K562 (cell line): ENCODE measurements at regions not wholly inside any gene's neighbourhood (a gene's known extent, or its start where the extent isn't known, plus 50 kb on each side); places are given as distances from the start of the nearest gene placed in this dataset.

Experiments
- ATF1 ChIP-seq, 2 experiments: fragments of 450-650 bp in 1 of 2; IDR thresholded peaks; 2 replicates each; pipeline ENCODE4 v1.6.1; 2016; ENCODE audit warnings: missing compliant biosample characterization in 1 of 2, missing genetic modification characterization in 1 of 2
- CREM ChIP-seq: IDR thresholded peaks from 2 replicates; pipeline ENCODE4 v1.6.1; 2014; ENCODE audit warnings: antibody characterized with exemption, low read depth
- DPF2 ChIP-seq: fragments of 450-650 bp; IDR thresholded peaks from 2 replicates; pipeline ENCODE4 v1.6.1; 2016
- FOSL1 ChIP-seq: fragments of 200-800 bp; sonication (Bioruptor generic); conservative IDR thresholded peaks from 2 replicates; pipeline ENCODE4 v1.6.1; 2016; ENCODE audit warnings: missing genetic modification characterization, missing compliant biosample characterization
- FUS ChIP-seq: fragments of 200-400 bp; formaldehyde crosslinking; optimal IDR thresholded peaks from 2 replicates; pipeline ENCODE3; 2017; ENCODE audit warnings: low read depth, low read length
- GTF2F1 ChIP-seq: IDR thresholded peaks from 2 replicates; pipeline ENCODE4 v1.6.1; 2011; ENCODE audit warnings: low read depth, low read length, improper control_type of control experiment
- HDAC6 ChIP-seq: IDR thresholded peaks from 2 replicates; pipeline ENCODE4 v1.6.1; 2012; ENCODE audit warnings: low read depth, mild to moderate bottlenecking, control low read depth, inconsistent platforms, low read length, moderate library complexity
- L3MBTL2 ChIP-seq: fragments of 450-650 bp; IDR thresholded peaks from 2 replicates; pipeline ENCODE4 v1.6.1; 2016; ENCODE audit warnings: mild to moderate bottlenecking, moderate library complexity
- NR3C1 ChIP-seq: sonication (generic); formaldehyde crosslinking; IDR thresholded peaks from 2 replicates; pipeline ENCODE4 v1.8.1; 2022; ENCODE audit warnings: missing genetic modification reagents
- POLR2AphosphoS2 ChIP-seq: IDR thresholded peaks from 2 replicates; pipeline ENCODE4 v1.6.1; 2012; ENCODE audit warnings: low read length, improper control_type of control experiment
- POU5F1 ChIP-seq: fragments of 150-350 bp; IDR thresholded peaks from 2 replicates; pipeline ENCODE4 v1.6.1; 2014; ENCODE audit warnings: borderline replicate concordance, low read length, low read depth, mild to moderate bottlenecking; ENCODE audit not compliant: partially characterized antibody
- RBM22 ChIP-seq: fragments of 200-400 bp; formaldehyde crosslinking; IDR thresholded peaks from 2 replicates; pipeline ENCODE4 v1.6.1; 2018; ENCODE audit warnings: low read length, low read depth; ENCODE audit not compliant: poor library complexity, severe bottlenecking
- RBM39 ChIP-seq: fragments of 200-400 bp; formaldehyde crosslinking; optimal IDR thresholded peaks from 2 replicates; pipeline ENCODE3; 2018; ENCODE audit warnings: low read depth, low read length
- SMARCB1 ChIP-seq: IDR thresholded peaks from 2 replicates; pipeline ENCODE4 v1.6.1; 2011; ENCODE audit warnings: improper control_type of control experiment, low read depth; ENCODE audit not compliant: insufficient read length
- TEAD2 ChIP-seq: fragments of 450-650 bp; IDR thresholded peaks from 2 replicates; pipeline ENCODE4 v1.6.1; 2016; ENCODE audit warnings: missing genetic modification characterization, control low read depth, missing compliant biosample characterization
- TRIM28 ChIP-seq: fragments of 450-650 bp; IDR thresholded peaks from 2 replicates; pipeline ENCODE4 v1.6.1; 2017
- ZBTB1 ChIP-seq: sonication (generic); formaldehyde crosslinking; IDR thresholded peaks from 2 replicates; pipeline ENCODE4 v1.8.1; 2023; ENCODE audit warnings: missing genetic modification reagents, low read depth, mild to moderate bottlenecking, borderline replicate concordance
- ZNF121 ChIP-seq: sonication (generic); formaldehyde crosslinking; conservative IDR thresholded peaks from 2 replicates; pipeline ENCODE4 v1.8.0; 2022; ENCODE audit warnings: missing genetic modification reagents
- ZNF316 ChIP-seq: fragments of 450-650 bp; IDR thresholded peaks from 2 replicates; pipeline ENCODE4 v1.6.1; 2016
- ZNF384 ChIP-seq: IDR thresholded peaks from 2 replicates; pipeline ENCODE4 v1.6.1; 2012; ENCODE audit warnings: low read depth, low read length, improper control_type of control experiment
- ZNF561 ChIP-seq: fragments of 450-650 bp; formaldehyde crosslinking; conservative IDR thresholded peaks from 2 replicates; pipeline ENCODE4 v1.4.0; 2020; ENCODE audit warnings: mild to moderate bottlenecking, moderate library complexity
- ZNF75A ChIP-seq: fragments of 450-650 bp; formaldehyde crosslinking; IDR thresholded peaks from 2 replicates; pipeline ENCODE4 v1.4.0; 2020; ENCODE audit warnings: mild to moderate bottlenecking
- TF ChIP-seq, protein P1 (sequence below): fragments of 200-800 bp; sonication (Bioruptor generic); IDR thresholded peaks from 2 replicates; pipeline ENCODE4 v1.6.1; 2016; ENCODE audit warnings: missing genetic modification characterization, missing compliant biosample characterization
- TF ChIP-seq, protein P2 (sequence below): fragments of 450-650 bp; formaldehyde crosslinking; IDR thresholded peaks from 2 replicates; pipeline ENCODE4 v1.4.0; 2020; ENCODE audit warnings: mild to moderate bottlenecking, moderate library complexity
- TF ChIP-seq, protein P3 (sequence below): fragments of 250-450 bp; sonication (Bioruptor Pico); IDR thresholded peaks from 2 replicates; pipeline ENCODE4 v1.4.0; 2020; ENCODE audit warnings: borderline replicate concordance

DNA sequence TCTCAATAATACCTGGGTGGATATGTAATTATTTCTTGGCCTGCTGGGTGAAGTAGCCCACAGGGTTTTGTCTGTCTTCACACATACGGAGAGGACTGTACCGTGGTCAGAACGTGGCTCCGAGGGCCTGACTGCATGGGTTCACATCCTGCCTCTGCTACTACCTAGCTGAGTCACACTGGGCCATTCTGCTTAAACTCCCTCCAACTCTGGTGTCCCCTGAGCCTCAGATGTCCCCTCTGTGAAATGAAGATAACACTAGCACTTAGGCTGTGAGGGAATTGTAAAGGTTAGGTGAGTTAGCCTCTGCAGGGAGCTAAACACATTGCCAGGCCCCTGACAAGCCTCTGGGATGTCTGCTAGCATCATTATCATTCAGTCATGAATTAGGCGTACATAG is 120.1 kb upstream of the NABP1 start (continued):
- TF ChIP-seq, protein P1, sequence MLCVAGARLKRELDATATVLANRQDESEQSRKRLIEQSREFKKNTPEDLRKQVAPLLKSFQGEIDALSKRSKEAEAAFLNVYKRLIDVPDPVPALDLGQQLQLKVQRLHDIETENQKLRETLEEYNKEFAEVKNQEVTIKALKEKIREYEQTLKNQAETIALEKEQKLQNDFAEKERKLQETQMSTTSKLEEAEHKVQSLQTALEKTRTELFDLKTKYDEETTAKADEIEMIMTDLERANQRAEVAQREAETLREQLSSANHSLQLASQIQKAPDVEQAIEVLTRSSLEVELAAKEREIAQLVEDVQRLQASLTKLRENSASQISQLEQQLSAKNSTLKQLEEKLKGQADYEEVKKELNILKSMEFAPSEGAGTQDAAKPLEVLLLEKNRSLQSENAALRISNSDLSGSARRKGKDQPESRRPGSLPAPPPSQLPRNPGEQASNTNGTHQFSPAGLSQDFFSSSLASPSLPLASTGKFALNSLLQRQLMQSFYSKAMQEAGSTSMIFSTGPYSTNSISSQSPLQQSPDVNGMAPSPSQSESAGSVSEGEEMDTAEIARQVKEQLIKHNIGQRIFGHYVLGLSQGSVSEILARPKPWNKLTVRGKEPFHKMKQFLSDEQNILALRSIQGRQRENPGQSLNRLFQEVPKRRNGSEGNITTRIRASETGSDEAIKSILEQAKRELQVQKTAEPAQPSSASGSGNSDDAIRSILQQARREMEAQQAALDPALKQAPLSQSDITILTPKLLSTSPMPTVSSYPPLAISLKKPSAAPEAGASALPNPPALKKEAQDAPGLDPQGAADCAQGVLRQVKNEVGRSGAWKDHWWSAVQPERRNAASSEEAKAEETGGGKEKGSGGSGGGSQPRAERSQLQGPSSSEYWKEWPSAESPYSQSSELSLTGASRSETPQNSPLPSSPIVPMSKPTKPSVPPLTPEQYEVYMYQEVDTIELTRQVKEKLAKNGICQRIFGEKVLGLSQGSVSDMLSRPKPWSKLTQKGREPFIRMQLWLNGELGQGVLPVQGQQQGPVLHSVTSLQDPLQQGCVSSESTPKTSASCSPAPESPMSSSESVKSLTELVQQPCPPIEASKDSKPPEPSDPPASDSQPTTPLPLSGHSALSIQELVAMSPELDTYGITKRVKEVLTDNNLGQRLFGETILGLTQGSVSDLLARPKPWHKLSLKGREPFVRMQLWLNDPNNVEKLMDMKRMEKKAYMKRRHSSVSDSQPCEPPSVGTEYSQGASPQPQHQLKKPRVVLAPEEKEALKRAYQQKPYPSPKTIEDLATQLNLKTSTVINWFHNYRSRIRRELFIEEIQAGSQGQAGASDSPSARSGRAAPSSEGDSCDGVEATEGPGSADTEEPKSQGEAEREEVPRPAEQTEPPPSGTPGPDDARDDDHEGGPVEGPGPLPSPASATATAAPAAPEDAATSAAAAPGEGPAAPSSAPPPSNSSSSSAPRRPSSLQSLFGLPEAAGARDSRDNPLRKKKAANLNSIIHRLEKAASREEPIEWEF = no peak
- no peak for TF ChIP-seq CREM
- TF ChIP-seq ZNF121 (CRISPR knock-in tag) = no peak
- peak; percentile 84 for TF ChIP-seq L3MBTL2
- TF ChIP-seq ZNF75A (CRISPR knock-in tag) = no peak
- peak; percentile 74 for TF ChIP-seq DPF2
- TF ChIP-seq NR3C1 = no peak
- TF ChIP-seq ATF1 (CRISPR knock-in tag; IDR thresholded peaks at IDR 0.05) = no peak
- TF ChIP-seq ATF1 (tag; IDR thresholded peaks at IDR 0.05) = no peak
- TF ChIP-seq TRIM28 = no peak
- TF ChIP-seq, protein P2, sequence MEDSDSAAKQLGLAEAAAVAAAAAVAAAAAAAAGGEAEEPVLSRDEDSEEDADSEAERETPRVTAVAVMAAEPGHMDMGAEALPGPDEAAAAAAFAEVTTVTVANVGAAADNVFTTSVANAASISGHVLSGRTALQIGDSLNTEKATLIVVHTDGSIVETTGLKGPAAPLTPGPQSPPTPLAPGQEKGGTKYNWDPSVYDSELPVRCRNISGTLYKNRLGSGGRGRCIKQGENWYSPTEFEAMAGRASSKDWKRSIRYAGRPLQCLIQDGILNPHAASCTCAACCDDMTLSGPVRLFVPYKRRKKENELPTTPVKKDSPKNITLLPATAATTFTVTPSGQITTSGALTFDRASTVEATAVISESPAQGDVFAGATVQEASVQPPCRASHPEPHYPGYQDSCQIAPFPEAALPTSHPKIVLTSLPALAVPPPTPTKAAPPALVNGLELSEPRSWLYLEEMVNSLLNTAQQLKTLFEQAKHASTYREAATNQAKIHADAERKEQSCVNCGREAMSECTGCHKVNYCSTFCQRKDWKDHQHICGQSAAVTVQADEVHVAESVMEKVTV (CRISPR knock-in tag) = no peak
- no peak for TF ChIP-seq POU5F1
- TF ChIP-seq ZNF316 = peak; percentile 33
- TF ChIP-seq FUS = no peak
- TF ChIP-seq SMARCB1 = no peak
- TF ChIP-seq HDAC6 = no peak
- TF ChIP-seq GTF2F1 = no peak
- TF ChIP-seq ZBTB1 (CRISPR knock-in tag) = no peak
- TF ChIP-seq FOSL1 = peak; percentile 42
- TF ChIP-seq ZNF384 = no peak
- no peak for TF ChIP-seq TEAD2
- no peak for TF ChIP-seq ZNF561
- no peak for TF ChIP-seq RBM22
- TF ChIP-seq, protein P3, sequence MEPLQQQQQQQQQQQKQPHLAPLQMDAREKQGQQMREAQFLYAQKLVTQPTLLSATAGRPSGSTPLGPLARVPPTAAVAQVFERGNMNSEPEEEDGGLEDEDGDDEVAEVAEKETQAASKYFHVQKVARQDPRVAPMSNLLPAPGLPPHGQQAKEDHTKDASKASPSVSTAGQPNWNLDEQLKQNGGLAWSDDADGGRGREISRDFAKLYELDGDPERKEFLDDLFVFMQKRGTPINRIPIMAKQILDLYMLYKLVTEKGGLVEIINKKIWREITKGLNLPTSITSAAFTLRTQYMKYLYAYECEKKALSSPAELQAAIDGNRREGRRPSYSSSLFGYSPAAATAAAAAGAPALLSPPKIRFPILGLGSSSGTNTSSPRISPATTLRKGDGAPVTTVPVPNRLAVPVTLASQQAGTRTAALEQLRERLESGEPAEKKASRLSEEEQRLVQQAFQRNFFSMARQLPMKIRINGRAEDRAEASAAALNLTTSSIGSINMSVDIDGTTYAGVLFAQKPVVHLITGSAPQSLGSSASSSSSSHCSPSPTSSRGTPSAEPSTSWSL (CRISPR knock-in tag) = no peak
- no peak for TF ChIP-seq POLR2AphosphoS2
- TF ChIP-seq RBM39 = no peak
